Femur (tissue), 1 donor: ENCODE measurements at regions not wholly inside any gene's neighbourhood (a gene's known extent, or its start where the extent isn't known, plus 50 kb on each side); places are given as distances from the start of the nearest gene placed in this dataset.
"Not testable (repeated sequence)": the region's sequence is repeated elsewhere in the genome, so short reads cannot be mapped to it uniquely, and the experiment has no call there.

Source experiments
- DNase-seq: peaks from one replicate; pipeline ENCODE4 v3.0.0-alpha.2; 2017

- no peak for DNase-seq
Observed at GRCh38 chr18:70553936-70554260, 265.1 kb downstream of the SOCS6 start.

DNA sequence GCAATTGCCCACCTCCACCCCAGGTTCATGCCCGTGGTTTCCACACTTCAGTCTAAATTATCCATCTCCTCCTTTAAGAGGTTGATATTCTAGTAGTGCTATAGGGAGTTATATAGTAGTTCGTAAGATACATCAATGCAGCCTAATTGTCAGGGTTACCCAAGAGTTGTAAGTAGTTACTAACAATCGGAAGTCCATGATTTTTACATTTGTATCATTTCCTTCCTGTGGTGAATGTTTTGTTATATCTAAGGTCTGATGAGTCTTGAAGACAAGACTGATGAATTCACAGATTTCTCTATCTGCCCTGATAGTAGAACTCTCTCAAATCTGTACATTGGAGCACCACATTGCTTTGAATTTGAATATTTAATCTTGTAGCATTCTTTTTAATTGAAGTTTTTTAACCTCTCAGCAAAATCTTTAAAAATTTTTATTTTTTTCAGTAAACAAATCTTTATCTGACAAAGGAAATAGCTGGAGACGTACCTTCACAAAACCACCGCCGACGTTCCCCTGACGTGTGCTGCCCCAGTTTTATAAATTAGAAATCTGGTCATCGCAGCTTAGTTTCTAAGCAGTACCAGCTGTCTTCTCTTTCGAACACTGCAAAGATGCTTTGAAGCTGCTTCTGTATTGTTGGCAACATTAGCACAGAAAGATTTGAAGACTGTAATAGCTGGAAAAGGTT lies 264.5 kb downstream of the SOCS6 start:
- DNase-seq = no peak

DNA sequence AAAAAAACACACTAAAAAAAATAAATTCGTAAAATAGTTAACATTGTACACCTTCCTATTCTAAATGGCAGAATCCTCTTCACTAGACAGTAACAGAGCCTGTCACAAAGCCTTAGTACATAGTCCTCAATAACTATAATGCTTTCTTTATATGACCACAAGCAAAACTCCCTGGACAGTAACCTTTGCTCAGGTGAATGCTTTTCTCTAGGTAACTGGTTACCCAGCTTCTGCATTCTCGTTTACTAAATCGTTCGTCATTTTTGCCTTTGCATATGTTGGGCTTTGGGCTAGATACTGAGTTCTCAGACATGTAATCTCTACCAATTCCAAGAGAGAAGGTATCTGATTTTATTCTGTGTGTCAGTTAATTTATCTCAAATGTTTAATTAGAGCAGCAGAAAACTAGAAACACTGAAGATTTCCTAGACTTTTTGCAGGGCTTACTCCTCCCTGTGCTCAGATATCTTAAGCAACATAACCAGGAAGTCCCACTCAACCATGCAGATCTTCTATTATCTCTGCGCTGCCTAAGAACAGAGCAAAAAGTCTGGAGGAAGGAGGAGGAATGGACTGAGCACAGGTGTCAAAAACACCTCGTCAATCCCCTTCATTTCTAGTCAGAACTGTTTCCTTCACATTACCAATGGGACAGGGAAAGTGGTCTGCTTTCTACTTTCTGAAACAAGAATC lies 247.7 kb downstream of the SOCS6 start:
- DNase-seq = no peak

GRCh38 chr18:70535041-70535440 lies 246.2 kb downstream of the SOCS6 start:
- no peak for DNase-seq

DNA sequence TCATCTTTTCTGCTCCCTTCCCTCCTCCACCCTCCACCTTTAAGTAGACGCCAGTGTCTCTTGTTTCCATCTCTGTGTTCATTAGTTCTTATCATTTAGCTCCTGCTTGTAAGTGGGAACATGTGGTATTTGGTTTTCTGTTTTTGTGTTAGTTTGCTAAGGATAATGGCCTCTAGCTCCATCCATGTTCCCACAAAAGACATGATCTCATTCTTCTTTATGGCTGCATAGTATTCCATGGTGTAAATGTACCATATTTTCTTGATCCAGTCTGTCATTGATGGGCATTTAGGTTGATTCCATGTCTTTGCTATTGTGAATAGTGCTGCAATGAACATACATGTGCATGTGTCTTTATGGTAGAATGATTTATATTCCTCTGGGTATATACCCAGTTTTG lies 236.5 kb downstream of the SOCS6 start:
- not testable (repeated sequence) for DNase-seq

GRCh38 chr18:70523792-70524182 lies 234.9 kb downstream of the SOCS6 start:
- no peak for DNase-seq

GRCh38 chr18:70523035-70523791 lies 234.4 kb downstream of the SOCS6 start:
- no peak for DNase-seq

DNA sequence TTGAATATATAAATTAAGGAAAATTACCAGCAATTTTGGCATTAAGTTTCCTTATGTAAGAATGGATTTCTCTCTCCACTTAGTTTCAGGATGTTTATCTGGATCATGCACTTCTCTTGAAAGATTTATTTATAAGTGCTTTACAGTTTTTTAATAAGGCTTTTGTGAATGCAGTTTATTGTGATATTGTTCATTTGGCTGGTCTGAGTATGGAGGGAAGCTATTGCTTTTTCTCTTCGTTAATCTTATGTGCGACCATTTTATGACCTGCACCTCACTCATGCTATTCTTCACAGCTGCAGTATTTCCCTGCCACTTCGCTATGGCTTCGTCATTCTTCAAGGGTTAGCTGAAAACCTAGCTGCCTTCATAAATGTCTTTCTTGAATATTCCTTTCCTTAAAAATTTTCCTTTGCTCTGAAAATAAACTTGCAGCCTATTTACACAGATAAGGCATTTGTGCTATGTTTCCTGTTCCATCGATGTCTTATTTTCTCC lies 233.4 kb downstream of the SOCS6 start:
- no peak for DNase-seq

DNA sequence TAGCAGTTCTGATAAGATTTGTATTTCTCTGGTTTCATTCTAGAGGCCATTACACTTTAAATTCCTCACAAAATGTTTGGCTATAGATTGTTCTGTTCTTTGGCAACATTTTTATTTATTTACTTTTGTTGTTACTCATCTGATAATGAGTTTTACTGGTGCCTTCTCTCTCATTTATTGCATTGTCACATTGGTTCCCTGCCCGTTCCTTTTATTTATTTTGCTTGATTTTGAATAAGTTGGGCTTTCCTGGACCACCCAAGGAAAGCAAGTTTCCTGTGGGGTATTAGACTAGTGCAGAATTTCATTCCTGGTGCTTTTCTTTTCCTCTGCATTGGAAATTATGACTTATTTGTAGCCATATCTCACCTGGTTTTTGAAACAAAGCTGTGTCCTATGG lies 232.0 kb downstream of the SOCS6 start:
- DNase-seq = no peak

GRCh38 chr18:70513502-70514171 lies 224.8 kb downstream of the SOCS6 start:
- DNase-seq = no peak

GRCh38 chr18:70507970-70508369 lies 219.1 kb downstream of the SOCS6 start:
- DNase-seq = no peak

DNA sequence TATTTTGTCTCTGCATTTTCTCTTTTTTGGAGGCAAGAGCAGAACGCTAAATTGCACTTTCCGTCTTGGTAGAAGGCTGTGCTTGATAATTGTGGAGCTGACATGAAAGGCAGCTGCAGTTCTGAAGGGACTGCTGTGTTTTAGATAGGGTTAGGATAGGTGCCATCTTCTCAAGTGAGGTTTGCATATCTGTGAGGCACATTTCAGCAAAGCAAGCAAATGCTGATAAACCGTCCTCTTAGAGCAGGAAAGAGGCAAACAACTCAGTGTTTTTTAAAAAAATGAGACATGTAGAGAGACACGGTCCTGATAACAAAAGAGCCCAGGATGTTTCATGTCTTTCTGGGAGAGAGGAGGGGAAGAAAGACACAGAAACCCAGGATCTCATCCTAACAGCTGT lies 217.7 kb downstream of the SOCS6 start:
- no peak for DNase-seq

GRCh38 chr18:70503060-70503459 lies 214.2 kb downstream of the SOCS6 start:
- DNase-seq = no peak

DNA sequence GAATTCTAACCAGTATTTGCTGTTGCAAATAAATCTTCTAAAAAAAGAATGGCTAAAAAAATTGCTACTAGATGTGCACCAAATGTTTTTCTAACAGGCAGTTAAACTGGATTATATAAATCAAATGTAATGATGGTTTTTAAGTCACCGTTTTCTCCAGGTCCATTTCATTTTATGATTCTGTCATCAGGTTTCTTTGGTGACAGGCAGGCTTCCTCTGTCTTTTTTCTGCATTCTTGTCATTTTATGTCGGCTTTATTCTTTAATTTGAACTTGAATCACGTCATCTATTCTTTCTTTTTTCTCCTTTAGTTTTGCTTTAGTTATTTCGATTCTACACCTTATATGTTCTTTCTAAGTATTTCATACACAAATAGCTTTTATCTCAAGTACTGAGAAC lies 212.5 kb downstream of the SOCS6 start:
- DNase-seq = no peak

DNA sequence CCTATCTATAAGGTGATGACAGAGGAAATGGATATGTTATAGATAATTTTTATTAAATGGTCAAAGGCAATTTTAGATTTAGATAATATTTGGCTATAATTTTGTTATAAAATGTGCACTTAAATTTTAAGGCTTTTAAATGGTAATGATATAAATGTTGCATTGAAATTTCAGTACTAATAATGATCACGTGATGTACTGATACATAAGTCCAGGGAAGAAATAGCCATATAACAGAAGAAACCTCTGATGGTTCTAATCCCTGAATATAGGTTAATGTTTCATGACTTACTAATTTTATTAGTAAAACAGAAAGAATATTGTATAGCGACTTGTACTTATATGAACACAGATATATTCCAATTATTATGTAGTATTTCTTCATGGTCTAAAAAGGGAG lies 211.9 kb downstream of the SOCS6 start:
- no peak for DNase-seq

DNA sequence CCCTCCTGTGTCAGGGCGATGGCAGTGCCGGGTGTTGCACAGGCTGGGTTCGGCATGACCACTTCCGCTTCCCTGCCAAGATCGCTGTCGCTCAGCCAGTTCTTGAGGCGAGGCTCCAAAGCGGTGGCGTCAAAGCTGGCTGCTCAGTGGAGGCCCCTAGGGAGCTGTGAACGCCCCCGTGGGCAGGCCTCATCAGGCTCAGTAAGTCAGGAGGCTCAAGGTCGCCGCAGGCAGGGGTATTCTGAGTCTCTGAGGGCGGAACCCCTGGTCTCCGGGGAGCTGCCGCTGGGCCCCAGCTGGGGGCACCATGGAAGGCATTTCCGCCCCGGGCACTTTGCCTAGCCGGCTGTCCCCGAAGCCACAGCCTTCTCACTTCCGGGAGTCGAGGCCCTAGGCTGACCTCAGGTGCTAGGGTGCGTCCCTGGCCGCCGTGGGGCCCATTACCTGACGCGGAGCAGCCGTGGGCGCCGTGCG lies 210.4 kb downstream of the SOCS6 start:
- no peak for DNase-seq

- DNase-seq = no peak
Observed at GRCh38 chr18:70496353-70497294, 207.8 kb downstream of the SOCS6 start.

- DNase-seq = no peak
Observed at GRCh38 chr18:70494524-70494923, 205.7 kb downstream of the SOCS6 start.

DNA sequence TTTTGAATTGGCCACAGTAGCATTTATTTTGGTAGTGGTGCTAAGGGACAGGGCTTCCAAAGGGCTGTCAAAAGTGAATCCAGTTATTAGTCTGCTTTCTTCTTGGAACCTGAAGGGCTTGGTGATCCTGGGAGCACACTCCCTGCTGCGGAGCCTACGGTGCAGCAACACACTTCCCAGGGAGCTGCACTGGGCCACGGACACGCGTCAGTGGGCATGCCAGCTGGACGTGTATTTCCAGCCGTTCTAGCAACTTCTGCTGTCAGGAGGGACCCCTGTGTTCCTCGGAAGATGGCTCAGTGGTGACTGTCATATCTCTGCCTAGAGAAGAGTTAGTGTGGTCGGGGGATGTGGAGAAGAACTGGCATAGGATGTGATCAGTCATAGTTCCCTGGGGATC lies 204.6 kb downstream of the SOCS6 start:
- DNase-seq = no peak

DNA sequence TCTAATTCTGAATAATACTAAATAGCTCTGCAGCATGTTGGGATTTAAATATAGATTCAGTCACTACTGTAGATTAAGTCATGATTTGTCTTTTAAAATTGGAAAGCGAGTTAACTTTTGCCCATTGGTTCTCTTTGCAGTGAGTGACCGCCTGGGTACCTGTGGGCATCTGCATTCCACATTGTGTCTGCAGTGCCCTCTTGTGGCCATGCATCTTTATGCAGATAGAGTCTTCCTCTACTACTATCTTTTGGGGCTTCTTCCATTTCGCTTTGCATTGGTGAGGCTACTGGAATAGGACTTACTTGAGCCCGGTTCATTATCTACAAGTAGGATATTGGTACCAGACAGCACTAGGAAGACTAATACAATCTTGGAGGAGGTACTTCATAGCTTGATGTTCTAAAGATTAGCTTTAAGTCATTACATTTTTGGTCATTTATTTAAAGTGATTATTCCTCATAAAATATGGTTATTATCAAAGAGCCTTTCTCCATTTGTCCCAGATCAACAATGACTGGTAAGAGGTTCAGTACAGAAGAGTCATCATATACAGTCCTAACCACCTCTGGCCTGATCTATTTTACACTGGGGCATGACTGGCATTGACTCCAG lies 203.0 kb downstream of the SOCS6 start:
- DNase-seq = no peak
